Smooth muscle cell (in vitro differentiated cells): ENCODE measurements at regions not wholly inside any gene's neighbourhood (a gene's known extent, or its start where the extent isn't known, plus 50 kb on each side); places are given as distances from the start of the nearest gene placed in this dataset.
A peak's percentile ranks its signal among the peaks of the same experiment; 100 is the strongest.

Source experiments
- DNase-seq: peaks from one replicate; lab custom pipeline; 2025; ENCODE audit not compliant: unreplicated experiment; lab: John Stamatoyannopoulos, UW
- H2AFZ ChIP-seq: fragments of 200-600 bp; sonication (generic); 2 replicates; pipeline ENCODE4 v1.6.0; 2016; ENCODE audit warnings: antibody characterized with exemption, low read depth, mild to moderate bottlenecking
- H3F3A ChIP-seq: fragments of 200-600 bp; sonication (generic); 2 replicates; pipeline ENCODE4 v1.6.0; 2017; ENCODE audit warnings: antibody characterized with exemption, low read depth
- H3K27ac ChIP-seq: fragments of 200-600 bp; sonication (generic); 2 replicates; pipeline ENCODE4 v1.5.1; 2016; ENCODE audit warnings: low read depth, mild to moderate bottlenecking
- H3K27me3 ChIP-seq: fragments of 200-600 bp; sonication (generic); 2 replicates; pipeline ENCODE4 v1.6.1; 2016; ENCODE audit warnings: low read depth, mild to moderate bottlenecking
- H3K36me3 ChIP-seq: fragments of 200-600 bp; sonication (generic); 2 replicates; pipeline ENCODE4 v1.5.1; 2016; ENCODE audit warnings: low read depth
- H3K4me1 ChIP-seq: fragments of 200-600 bp; sonication (generic); 2 replicates; pipeline ENCODE4 v1.5.1; 2016; ENCODE audit warnings: low read depth
- H3K4me2 ChIP-seq: fragments of 200-600 bp; sonication (generic); 2 replicates; pipeline ENCODE4 v1.6.0; 2016; ENCODE audit warnings: mild to moderate bottlenecking
- H3K4me3 ChIP-seq: fragments of 200-600 bp; sonication (generic); 2 replicates; pipeline ENCODE4 v1.5.1; 2016; ENCODE audit warnings: mild to moderate bottlenecking
- H3K79me2 ChIP-seq: fragments of 200-600 bp; sonication (generic); 2 replicates; pipeline ENCODE4 v1.6.0; 2016; ENCODE audit warnings: low read depth, mild to moderate bottlenecking
- H3K9ac ChIP-seq: fragments of 200-600 bp; sonication (generic); 2 replicates; pipeline ENCODE4 v1.6.0; 2016; ENCODE audit warnings: low read depth
- H3K9me3 ChIP-seq: fragments of 200-600 bp; sonication (generic); replicated peaks from 2 replicates; pipeline ENCODE4 v1.5.1; 2016; ENCODE audit warnings: low read depth
- H4K20me1 ChIP-seq: fragments of 200-600 bp; sonication (generic); 2 replicates; pipeline ENCODE4 v1.6.0; 2016; ENCODE audit warnings: low read depth
- WGBS: methylation state at CpG from one replicate; pipeline ENCODE4 v1.1.7; 2016; ENCODE audit warnings: low lambda C conversion rate; 5-methylcytosine and 5-hydroxymethylcytosine counted together
- TF ChIP-seq, protein P1 (sequence below): fragments of 200-600 bp; sonication (generic); IDR thresholded peaks from 2 replicates; pipeline ENCODE4 v1.5.1; 2017; ENCODE audit warnings: borderline replicate concordance, mild to moderate bottlenecking, antibody characterized with exemption; ENCODE audit not compliant: insufficient read depth, poor library complexity, severe bottlenecking

DNA sequence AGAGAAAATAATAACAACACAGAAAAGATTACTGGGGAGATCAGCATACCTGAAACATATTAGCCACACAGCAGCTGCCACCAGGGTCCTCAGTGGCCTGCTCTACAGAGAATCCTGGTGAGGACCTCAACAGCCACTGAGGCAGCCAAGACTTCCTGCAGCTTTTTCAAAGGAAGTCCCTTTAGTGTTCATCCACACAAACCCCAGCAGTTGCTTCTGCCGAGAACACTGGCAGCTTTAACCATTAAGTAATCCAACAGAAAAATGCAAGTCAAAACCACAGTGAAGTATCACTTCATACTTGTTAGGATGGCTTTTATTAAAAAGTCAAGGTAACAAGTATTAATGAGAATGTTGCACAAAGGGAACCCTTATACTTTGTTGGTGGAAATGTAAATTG, 542.0 kb upstream of the GCFC2 start:
- Histone ChIP-seq H3K79me2 (no peaks in the 10 kb centered on the region), H2AFZ (peak overlapping the region; percentile 37), H3K4me1 (no peaks in the 10 kb centered on the region), H3F3A (no peaks in the 10 kb centered on the region), H4K20me1 (no peaks in the 10 kb centered on the region), H3K27me3 (no peaks in the 10 kb centered on the region), H3K4me3 (no peak overlapping the region), H3K27ac (no peak overlapping the region), H3K36me3 (no peaks in the 10 kb centered on the region), H3K9me3 (no peaks in the 10 kb centered on the region), H3K9ac (no peak overlapping the region), H3K4me2 (no peak overlapping the region)
- 38% methylated on average over 1 of the region's 1 CpG for WGBS
- DNase-seq, result no peak
- TF ChIP-seq, protein P1, sequence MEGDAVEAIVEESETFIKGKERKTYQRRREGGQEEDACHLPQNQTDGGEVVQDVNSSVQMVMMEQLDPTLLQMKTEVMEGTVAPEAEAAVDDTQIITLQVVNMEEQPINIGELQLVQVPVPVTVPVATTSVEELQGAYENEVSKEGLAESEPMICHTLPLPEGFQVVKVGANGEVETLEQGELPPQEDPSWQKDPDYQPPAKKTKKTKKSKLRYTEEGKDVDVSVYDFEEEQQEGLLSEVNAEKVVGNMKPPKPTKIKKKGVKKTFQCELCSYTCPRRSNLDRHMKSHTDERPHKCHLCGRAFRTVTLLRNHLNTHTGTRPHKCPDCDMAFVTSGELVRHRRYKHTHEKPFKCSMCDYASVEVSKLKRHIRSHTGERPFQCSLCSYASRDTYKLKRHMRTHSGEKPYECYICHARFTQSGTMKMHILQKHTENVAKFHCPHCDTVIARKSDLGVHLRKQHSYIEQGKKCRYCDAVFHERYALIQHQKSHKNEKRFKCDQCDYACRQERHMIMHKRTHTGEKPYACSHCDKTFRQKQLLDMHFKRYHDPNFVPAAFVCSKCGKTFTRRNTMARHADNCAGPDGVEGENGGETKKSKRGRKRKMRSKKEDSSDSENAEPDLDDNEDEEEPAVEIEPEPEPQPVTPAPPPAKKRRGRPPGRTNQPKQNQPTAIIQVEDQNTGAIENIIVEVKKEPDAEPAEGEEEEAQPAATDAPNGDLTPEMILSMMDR, result no peak

DNA sequence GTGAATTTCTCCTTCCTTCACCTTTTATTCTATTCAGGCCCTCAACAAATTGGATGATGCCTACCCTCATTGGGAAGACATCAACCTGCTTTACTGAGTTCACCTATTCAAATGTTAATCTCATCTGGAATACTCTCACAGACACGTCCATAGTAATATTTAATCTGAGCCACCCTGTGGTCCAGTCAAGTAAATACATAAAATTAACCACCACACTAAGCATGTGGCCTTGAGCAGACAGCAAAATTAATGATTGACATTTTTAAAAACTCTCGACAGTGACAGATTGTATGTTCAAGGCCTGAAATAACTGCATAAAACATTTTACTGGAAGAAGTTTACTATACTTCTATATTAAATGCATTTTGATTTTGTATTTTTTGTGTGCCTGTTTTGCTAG, 540.6 kb upstream of the GCFC2 start:
- WGBS, result 92% methylated on average over 2 of the region's 2 CpGs
- no peak overlapping the region for H3K27ac ChIP-seq
- no peak for DNase-seq
- H3K36me3 ChIP-seq, result no peaks in the 10 kb centered on the region
- no peaks in the 10 kb centered on the region for H4K20me1 ChIP-seq
- no peaks in the 10 kb centered on the region for H3K79me2 ChIP-seq
- TF ChIP-seq, protein P1, result no peak
- H3K27me3 ChIP-seq, result no peaks in the 10 kb centered on the region
- H3K9ac ChIP-seq, result no peak overlapping the region
- H3F3A ChIP-seq, result no peaks in the 10 kb centered on the region
- H3K4me2 ChIP-seq, result no peak overlapping the region
- H3K9me3 ChIP-seq, result no peaks in the 10 kb centered on the region
- H3K4me3 ChIP-seq, result no peak overlapping the region
- no peak overlapping the region for H2AFZ ChIP-seq
- H3K4me1 ChIP-seq, result no peaks in the 10 kb centered on the region

DNA sequence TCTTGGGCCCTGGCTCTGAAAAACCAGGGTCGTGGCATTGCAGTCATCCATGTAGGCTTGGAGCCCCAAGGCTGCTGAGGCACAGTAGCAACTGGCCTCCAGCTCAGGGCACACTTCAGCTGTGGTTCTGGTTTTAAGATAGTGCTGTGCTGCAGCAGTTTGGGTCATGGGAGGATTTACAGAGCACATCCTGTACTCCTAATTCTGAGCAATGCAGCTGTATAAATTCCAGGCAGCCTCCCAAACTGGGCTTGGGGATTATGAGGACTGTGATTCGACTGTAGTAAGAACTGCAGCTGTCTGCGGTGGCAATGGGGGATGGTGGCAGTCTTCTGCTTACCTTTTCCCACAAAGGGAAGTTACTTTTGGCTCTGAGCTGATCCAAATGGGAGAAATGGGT, 536.3 kb upstream of the GCFC2 start:
- no peaks in the 10 kb centered on the region for H3F3A ChIP-seq
- no peaks in the 10 kb centered on the region for H3K4me1 ChIP-seq
- no peak overlapping the region for H2AFZ ChIP-seq
- no peak overlapping the region for H3K9ac ChIP-seq
- no peaks in the 10 kb centered on the region for H4K20me1 ChIP-seq
- H3K36me3 ChIP-seq, result no peaks in the 10 kb centered on the region
- TF ChIP-seq, protein P1, result no peak
- H3K79me2 ChIP-seq, result no peaks in the 10 kb centered on the region
- DNase-seq, result no peak
- no peak overlapping the region for H3K27ac ChIP-seq
- H3K9me3 ChIP-seq, result peaks cover 3% of the 10 kb centered on the region
- 52% methylated on average over 3 of the region's 3 CpGs for WGBS
- H3K4me3 ChIP-seq, result no peak overlapping the region
- no peaks in the 10 kb centered on the region for H3K27me3 ChIP-seq
- H3K4me2 ChIP-seq, result no peak overlapping the region
